Eye (tissue), 1 donor: ENCODE measurements at regions not wholly inside any gene's neighbourhood (a gene's known extent, or its start where the extent isn't known, plus 50 kb on each side); places are given as distances from the start of the nearest gene placed in this dataset.

Experiments
- DNase-seq: peaks from one replicate; pipeline ENCODE4 v3.0.0-alpha.2; 2015

DNA sequence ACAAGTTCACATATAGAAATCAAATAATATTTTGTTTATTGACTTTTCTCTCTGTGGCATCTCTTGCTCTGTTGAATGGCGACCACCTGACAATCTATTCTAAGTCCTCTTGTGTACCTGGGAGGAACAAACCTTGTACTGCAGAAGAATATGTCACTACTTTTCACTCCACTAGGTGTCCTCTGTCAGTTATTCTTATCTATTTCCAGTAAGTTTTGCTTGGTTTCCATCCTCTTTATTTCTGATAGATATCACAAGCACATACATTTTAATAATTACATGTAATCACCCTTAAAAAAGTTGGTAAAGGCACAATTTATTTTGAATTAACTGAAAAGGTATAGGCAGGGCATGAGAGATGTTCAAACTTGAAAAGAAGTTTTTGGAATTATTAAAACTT, 238.4 kb downstream of the SNCA start:
- DNase-seq: peak; percentile 19

DNA sequence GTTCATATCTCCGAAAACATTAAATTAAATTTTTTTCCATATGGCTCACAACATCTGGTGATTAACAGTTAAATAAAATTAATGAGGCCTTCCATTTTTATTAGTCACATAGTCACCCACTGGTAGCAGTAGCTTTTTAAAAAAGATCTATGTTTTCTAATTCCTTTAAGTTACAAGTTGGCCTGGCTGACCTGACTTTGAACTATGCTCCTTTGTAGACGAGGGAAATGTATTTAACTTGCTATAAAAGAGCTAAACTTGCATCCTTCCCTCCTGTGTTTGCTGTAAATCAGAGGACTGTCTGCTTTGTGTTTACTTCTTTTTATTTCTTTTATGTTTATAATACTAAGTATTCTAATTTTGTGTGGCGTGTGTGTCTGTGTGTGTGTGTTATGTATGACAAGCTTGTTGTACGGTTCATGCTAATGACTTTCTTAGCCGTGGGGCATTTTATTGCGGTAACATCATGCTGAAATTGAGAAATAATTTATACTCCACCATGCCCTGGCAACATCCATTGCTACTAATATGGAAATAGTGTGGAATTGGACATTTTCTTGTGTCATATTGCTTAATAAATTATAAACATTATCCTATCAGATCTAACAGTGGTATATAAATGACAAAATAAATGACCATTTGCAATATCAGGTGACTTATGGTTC, 241.7 kb downstream of the SNCA start:
- DNase-seq: no peak

GRCh38 chr4:89590128-89590527, 246.8 kb downstream of the SNCA start:
- DNase-seq: no peak

DNA sequence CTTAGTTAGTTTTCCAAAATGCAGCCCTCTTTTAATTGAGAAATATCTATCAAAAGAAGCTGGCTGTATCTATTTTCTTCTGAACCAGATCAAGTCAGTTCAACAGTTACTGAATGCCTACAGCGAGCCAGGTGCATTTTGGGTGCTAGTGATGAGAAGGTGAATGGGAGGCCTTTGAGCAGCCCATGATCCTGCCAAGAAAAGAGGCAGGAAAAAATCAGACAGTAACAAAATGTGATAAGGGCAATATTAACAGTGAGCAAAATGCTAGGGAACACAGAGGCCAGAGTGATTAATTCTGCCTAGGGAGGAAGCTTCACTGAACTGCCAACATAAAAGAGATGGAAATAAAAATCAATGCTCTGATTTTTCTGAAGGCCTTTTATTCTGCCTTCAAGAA, 248.5 kb downstream of the SNCA start:
- no peak for DNase-seq

DNA sequence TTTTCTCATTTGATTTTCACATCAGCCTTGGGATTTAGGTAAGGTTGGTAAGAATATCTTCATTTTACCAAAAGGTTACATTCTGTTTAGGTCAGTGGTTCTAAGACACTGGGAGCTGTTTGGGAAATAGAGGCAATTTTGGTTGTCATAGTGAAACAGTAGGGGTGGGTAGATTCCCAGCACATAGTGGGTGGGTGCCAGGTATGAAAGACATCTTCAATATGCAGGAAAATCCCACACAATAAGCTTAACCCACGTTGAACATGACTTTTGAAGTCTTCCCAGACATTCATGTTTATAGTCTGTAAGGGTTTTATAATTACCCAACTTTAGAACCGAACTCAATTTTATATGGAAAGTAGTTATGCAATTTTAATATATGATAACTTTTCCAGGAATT, 249.6 kb downstream of the SNCA start:
- no peak for DNase-seq

GRCh38 chr4:89586864-89587263, 250.1 kb downstream of the SNCA start:
- peak; percentile 33 for DNase-seq

- DNase-seq: peak; percentile 62
Observed at GRCh38 chr4:89586318-89586717, 250.6 kb downstream of the SNCA start.

GRCh38 chr4:89582756-89583505, 254.0 kb downstream of the SNCA start:
- no peak for DNase-seq

GRCh38 chr4:89579771-89580170, 257.2 kb downstream of the SNCA start:
- no peak for DNase-seq

DNA sequence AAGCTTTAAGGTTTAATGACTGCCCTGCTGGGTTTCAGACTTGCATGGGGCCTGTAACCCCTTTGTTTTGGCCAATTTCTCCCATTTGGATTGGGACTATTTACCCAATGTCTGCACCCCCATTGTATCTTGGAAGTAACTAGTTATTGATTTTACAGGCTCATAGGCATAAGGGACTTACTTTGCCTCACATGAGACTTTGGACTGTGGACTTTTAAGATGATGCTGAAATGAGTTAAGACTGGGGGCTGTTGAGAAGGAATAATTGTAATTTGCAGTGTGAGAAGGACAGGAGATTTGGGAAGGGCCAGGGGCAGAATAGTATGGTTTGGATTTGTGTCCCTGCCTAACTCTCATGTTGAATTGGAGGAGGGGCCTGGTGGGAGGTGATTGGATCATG, 260.7 kb downstream of the SNCA start:
- no peak for DNase-seq

DNA sequence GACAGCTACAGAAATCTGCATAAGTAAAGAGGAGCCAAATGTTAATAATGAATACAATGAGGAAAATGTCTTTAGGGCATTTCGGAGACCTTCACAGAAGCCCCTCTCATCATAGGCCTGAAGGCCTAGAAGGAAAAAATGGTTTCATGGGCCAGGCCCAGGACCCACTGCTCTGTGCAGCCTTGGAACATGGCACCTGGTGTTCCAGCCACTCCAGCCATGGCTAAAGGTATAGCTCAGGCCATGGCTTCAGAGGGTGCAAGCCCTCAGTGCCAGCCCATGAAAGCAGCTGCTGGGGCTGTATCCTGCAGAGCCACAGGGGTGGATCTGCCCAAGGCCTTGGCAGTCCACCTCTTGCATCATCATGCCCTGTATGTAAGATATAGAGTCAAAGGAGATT, 261.1 kb downstream of the SNCA start:
- DNase-seq: no peak

GRCh38 chr4:89574176-89574575, 262.8 kb downstream of the SNCA start:
- DNase-seq: no peak

GRCh38 chr4:89573656-89574055, 263.3 kb downstream of the SNCA start:
- no peak for DNase-seq

GRCh38 chr4:89572224-89572858, 264.6 kb downstream of the SNCA start:
- peak; percentile 26 for DNase-seq

DNA sequence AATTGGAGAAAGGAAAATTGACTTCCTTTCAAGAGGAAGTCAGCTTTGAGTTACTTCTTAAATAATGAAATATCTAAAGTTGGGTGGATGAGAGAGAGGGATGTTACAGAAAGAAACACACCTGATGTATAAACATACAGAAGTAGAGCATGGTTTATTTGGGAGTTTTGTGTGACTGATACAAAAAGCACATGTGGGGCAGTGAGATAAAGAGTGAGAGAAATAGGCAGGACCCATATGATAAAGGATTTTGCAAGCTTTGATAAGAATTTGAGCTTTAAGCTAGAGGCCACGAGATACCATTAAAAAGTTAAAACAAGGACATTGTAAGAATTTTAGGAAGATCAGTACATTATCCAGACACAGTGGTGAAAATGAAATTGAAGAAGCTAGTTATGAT, 263.3 kb upstream of the GPRIN3 start:
- DNase-seq: no peak

GRCh38 chr4:89567936-89568335, 260.3 kb upstream of the GPRIN3 start:
- no peak for DNase-seq

DNA sequence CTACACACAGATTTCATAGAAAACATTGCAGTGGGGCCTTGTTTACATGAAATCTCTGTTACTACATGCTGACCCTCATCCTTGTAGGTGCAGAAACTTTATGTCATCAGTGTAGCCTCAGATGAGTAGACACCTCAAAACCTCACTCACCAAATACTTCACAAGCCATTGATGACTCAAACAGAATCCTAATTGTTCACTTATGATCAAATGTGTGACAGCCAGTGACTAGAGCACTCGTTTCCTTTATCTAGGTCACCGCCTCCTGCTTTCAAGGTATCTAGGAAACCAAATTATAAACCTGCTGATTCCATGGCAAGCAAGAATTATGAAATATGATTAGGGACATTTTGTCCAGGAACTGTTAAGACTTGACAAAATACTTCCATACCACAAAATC, 255.8 kb upstream of the GPRIN3 start:
- DNase-seq: no peak

DNA sequence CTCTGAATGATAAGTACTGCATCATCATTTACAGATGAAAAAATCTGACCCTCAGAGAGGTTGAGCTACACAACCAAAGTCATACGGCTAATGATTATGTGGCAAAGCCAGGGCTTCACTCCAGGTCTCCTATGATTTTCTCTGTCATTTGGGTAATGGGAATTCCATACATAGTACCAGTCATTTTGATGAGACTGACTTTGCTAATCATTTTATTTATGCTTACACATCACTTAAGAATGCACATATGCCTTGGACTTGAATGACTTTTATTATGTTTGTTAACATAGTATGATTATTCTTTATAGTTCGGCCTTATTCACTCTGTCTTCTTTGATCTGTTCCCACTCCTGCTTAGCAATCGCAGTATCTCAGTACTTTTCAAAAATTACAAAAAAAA, 255.1 kb upstream of the GPRIN3 start:
- no peak for DNase-seq

GRCh38 chr4:89561048-89561447, 253.4 kb upstream of the GPRIN3 start:
- DNase-seq: no peak

GRCh38 chr4:89558147-89558546, 250.5 kb upstream of the GPRIN3 start:
- DNase-seq: peak; percentile 28

GRCh38 chr4:89556601-89557305, 249.2 kb upstream of the GPRIN3 start:
- no peak for DNase-seq

DNA sequence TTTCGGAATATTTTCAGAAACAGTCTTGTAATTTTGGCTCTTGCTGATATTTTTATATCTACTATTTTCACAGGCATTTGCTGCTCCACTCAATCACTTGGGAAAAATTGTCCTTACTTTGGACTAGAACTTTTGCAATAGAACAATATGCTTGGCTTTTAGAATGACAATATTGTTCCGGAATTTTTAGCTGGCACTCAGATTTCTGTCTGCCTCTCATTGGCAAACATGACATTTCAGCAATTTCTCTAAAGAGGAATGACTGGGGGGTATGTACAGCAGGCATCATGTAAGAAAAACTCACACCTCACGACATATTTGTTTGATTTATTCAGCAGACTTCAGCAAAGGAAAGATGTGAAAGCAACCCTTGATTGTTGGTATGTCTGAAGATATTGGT, 243.6 kb upstream of the GPRIN3 start:
- DNase-seq: no peak

GRCh38 chr4:89549907-89550306, 242.3 kb upstream of the GPRIN3 start:
- no peak for DNase-seq

DNA sequence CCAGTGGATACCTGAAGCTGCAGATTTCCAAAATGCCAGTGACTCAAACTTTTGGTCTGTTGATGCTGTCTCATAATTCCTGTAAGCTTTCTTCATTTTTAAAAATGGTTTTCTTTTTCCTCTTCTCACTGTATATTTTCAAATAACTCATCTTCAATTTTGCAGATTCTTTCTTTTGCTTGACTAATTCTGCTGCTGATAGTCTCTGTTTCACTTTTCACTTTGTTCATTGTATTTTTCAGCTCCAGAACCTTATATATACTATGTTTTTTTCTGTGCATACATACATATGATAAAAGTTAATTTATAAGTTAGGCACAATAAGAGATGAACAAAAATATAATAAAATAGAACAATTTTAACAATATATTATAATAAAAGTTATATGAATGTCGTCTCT, 237.7 kb upstream of the GPRIN3 start:
- no peak for DNase-seq
